ENCODE measurements at regions not wholly inside any gene's neighbourhood (a gene's known extent, or its start where the extent isn't known, plus 50 kb on each side); places are given as distances from the start of the nearest gene placed in this dataset.
"Not testable (repeated sequence)": the region's sequence is repeated elsewhere in the genome, so short reads cannot be mapped to it uniquely, and the experiment has no call there.

- Histone ChIP-seq H3K27me3 (replicated peaks; ENCODE audit: control insufficient read depth, insufficient read depth, low read length, poor library complexity, severe bottlenecking) (peaks cover 4% of the 10 kb centered on the region), H3K27ac (ENCODE audit: insufficient read depth, low read length, poor library complexity, severe bottlenecking) (no peak overlapping the region), H3K4me3 (ENCODE audit: insufficient read depth, low read depth, low read length, poor library complexity, severe bottlenecking) (no peak overlapping the region), H3K4me1 (ENCODE audit: control insufficient read depth, insufficient read depth, low read length, poor library complexity, severe bottlenecking) (no peaks in the 10 kb centered on the region), H3K9me3 (ENCODE audit: control insufficient read depth, low read length) (no peaks in the 10 kb centered on the region), H3K36me3 (ENCODE audit: control insufficient read depth, insufficient read depth, low read length) (no peaks in the 10 kb centered on the region)
- DNase-seq: no peak
Measured at GRCh38 chr6:154624038-154624599, 109.1 kb upstream of the SCAF8 start.

- DNase-seq; H3K27me3 ChIP-seq (replicated peaks; ENCODE audit: control insufficient read depth, insufficient read depth, low read length, poor library complexity, severe bottlenecking): not testable (repeated sequence)
Measured at GRCh38 chr6:154624727-154625126, 108.5 kb upstream of the SCAF8 start.

GRCh38 chr6:154625721-154626120, 107.5 kb upstream of the SCAF8 start:
- no peak for DNase-seq
- H3K4me3 ChIP-seq (ENCODE audit: insufficient read depth, low read depth, low read length, poor library complexity, severe bottlenecking): no peak overlapping the region
- H3K27me3 ChIP-seq (replicated peaks; ENCODE audit: control insufficient read depth, insufficient read depth, low read length, poor library complexity, severe bottlenecking): no peaks in the 10 kb centered on the region
- H3K9me3 ChIP-seq (ENCODE audit: control insufficient read depth, low read length): no peaks in the 10 kb centered on the region
- H3K27ac ChIP-seq (ENCODE audit: insufficient read depth, low read length, poor library complexity, severe bottlenecking): no peak overlapping the region
- H3K4me1 ChIP-seq (ENCODE audit: control insufficient read depth, insufficient read depth, low read length, poor library complexity, severe bottlenecking): no peaks in the 10 kb centered on the region
- no peaks in the 10 kb centered on the region for H3K36me3 ChIP-seq (ENCODE audit: control insufficient read depth, insufficient read depth, low read length)

More at GRCh38 chr6:154624727-154625126, 108.5 kb upstream of the SCAF8 start:
- not testable (repeated sequence) for H3K9me3 ChIP-seq (ENCODE audit: control insufficient read depth, low read length); H3K4me1 ChIP-seq (ENCODE audit: control insufficient read depth, insufficient read depth, low read length, poor library complexity, severe bottlenecking); H3K4me3 ChIP-seq (ENCODE audit: insufficient read depth, low read depth, low read length, poor library complexity, severe bottlenecking); H3K27ac ChIP-seq (ENCODE audit: insufficient read depth, low read length, poor library complexity, severe bottlenecking); H3K36me3 ChIP-seq (ENCODE audit: control insufficient read depth, insufficient read depth, low read length)

GRCh38 chr6:154629127-154629526, 104.1 kb upstream of the SCAF8 start:
- Histone ChIP-seq H3K4me1 (ENCODE audit: control insufficient read depth, insufficient read depth, low read length, poor library complexity, severe bottlenecking) (no peaks in the 10 kb centered on the region), H3K4me3 (ENCODE audit: insufficient read depth, low read depth, low read length, poor library complexity, severe bottlenecking) (no peak overlapping the region), H3K27me3 (replicated peaks; ENCODE audit: control insufficient read depth, insufficient read depth, low read length, poor library complexity, severe bottlenecking) (no peaks in the 10 kb centered on the region), H3K9me3 (ENCODE audit: control insufficient read depth, low read length) (no peaks in the 10 kb centered on the region), H3K27ac (ENCODE audit: insufficient read depth, low read length, poor library complexity, severe bottlenecking) (no peak overlapping the region), H3K36me3 (ENCODE audit: control insufficient read depth, insufficient read depth, low read length) (no peaks in the 10 kb centered on the region)
- DNase-seq: no peak

- Histone ChIP-seq H3K36me3 (ENCODE audit: control insufficient read depth, insufficient read depth, low read length) (no peaks in the 10 kb centered on the region), H3K27me3 (replicated peaks; ENCODE audit: control insufficient read depth, insufficient read depth, low read length, poor library complexity, severe bottlenecking) (no peaks in the 10 kb centered on the region), H3K9me3 (ENCODE audit: control insufficient read depth, low read length) (no peaks in the 10 kb centered on the region), H3K4me3 (ENCODE audit: insufficient read depth, low read depth, low read length, poor library complexity, severe bottlenecking) (no peak overlapping the region), H3K27ac (ENCODE audit: insufficient read depth, low read length, poor library complexity, severe bottlenecking) (no peak overlapping the region), H3K4me1 (ENCODE audit: control insufficient read depth, insufficient read depth, low read length, poor library complexity, severe bottlenecking) (no peaks in the 10 kb centered on the region)
- DNase-seq: no peak
Measured at GRCh38 chr6:154632119-154632518, 101.1 kb upstream of the SCAF8 start.

GRCh38 chr6:154637392-154637791, 95.8 kb upstream of the SCAF8 start:
- Histone ChIP-seq H3K36me3 (ENCODE audit: control insufficient read depth, insufficient read depth, low read length) (no peaks in the 10 kb centered on the region), H3K4me1 (ENCODE audit: control insufficient read depth, insufficient read depth, low read length, poor library complexity, severe bottlenecking) (no peaks in the 10 kb centered on the region), H3K27me3 (replicated peaks; ENCODE audit: control insufficient read depth, insufficient read depth, low read length, poor library complexity, severe bottlenecking) (no peaks in the 10 kb centered on the region), H3K4me3 (ENCODE audit: insufficient read depth, low read depth, low read length, poor library complexity, severe bottlenecking) (no peak overlapping the region), H3K27ac (ENCODE audit: insufficient read depth, low read length, poor library complexity, severe bottlenecking) (no peak overlapping the region), H3K9me3 (ENCODE audit: control insufficient read depth, low read length) (no peaks in the 10 kb centered on the region)
- DNase-seq: no peak

- DNase-seq: no peak
- Histone ChIP-seq H3K4me3 (ENCODE audit: insufficient read depth, low read depth, low read length, poor library complexity, severe bottlenecking) (no peak overlapping the region), H3K27me3 (replicated peaks; ENCODE audit: control insufficient read depth, insufficient read depth, low read length, poor library complexity, severe bottlenecking) (no peaks in the 10 kb centered on the region)
Measured at GRCh38 chr6:154638369-154638768, 94.8 kb upstream of the SCAF8 start.

GRCh38 chr6:154639196-154639595, 94.0 kb upstream of the SCAF8 start:
- H3K4me1 ChIP-seq (ENCODE audit: control insufficient read depth, insufficient read depth, low read length, poor library complexity, severe bottlenecking); H3K9me3 ChIP-seq (ENCODE audit: control insufficient read depth, low read length); H3K36me3 ChIP-seq (ENCODE audit: control insufficient read depth, insufficient read depth, low read length); H3K27ac ChIP-seq (ENCODE audit: insufficient read depth, low read length, poor library complexity, severe bottlenecking); H3K4me3 ChIP-seq (ENCODE audit: insufficient read depth, low read depth, low read length, poor library complexity, severe bottlenecking); DNase-seq; H3K27me3 ChIP-seq (replicated peaks; ENCODE audit: control insufficient read depth, insufficient read depth, low read length, poor library complexity, severe bottlenecking): not testable (repeated sequence)

More at GRCh38 chr6:154638369-154638768, 94.8 kb upstream of the SCAF8 start:
- Histone ChIP-seq H3K9me3 (ENCODE audit: control insufficient read depth, low read length) (no peaks in the 10 kb centered on the region), H3K36me3 (ENCODE audit: control insufficient read depth, insufficient read depth, low read length) (no peaks in the 10 kb centered on the region), H3K4me1 (ENCODE audit: control insufficient read depth, insufficient read depth, low read length, poor library complexity, severe bottlenecking) (no peaks in the 10 kb centered on the region), H3K27ac (ENCODE audit: insufficient read depth, low read length, poor library complexity, severe bottlenecking) (no peak overlapping the region)

- Histone ChIP-seq H3K4me1 (ENCODE audit: control insufficient read depth, insufficient read depth, low read length, poor library complexity, severe bottlenecking) (no peaks in the 10 kb centered on the region), H3K9me3 (ENCODE audit: control insufficient read depth, low read length) (no peaks in the 10 kb centered on the region), H3K27me3 (replicated peaks; ENCODE audit: control insufficient read depth, insufficient read depth, low read length, poor library complexity, severe bottlenecking) (no peaks in the 10 kb centered on the region), H3K27ac (ENCODE audit: insufficient read depth, low read length, poor library complexity, severe bottlenecking) (no peak overlapping the region), H3K4me3 (ENCODE audit: insufficient read depth, low read depth, low read length, poor library complexity, severe bottlenecking) (no peak overlapping the region), H3K36me3 (ENCODE audit: control insufficient read depth, insufficient read depth, low read length) (no peaks in the 10 kb centered on the region)
- DNase-seq: no peak
Measured at GRCh38 chr6:154648188-154648887, 84.9 kb upstream of the SCAF8 start.

GRCh38 chr6:154648888-154649205, 84.4 kb upstream of the SCAF8 start:
- Histone ChIP-seq H3K27me3 (replicated peaks; ENCODE audit: control insufficient read depth, insufficient read depth, low read length, poor library complexity, severe bottlenecking) (no peaks in the 10 kb centered on the region), H3K9me3 (ENCODE audit: control insufficient read depth, low read length) (no peaks in the 10 kb centered on the region), H3K27ac (ENCODE audit: insufficient read depth, low read length, poor library complexity, severe bottlenecking) (no peak overlapping the region), H3K4me3 (ENCODE audit: insufficient read depth, low read depth, low read length, poor library complexity, severe bottlenecking) (no peak overlapping the region), H3K36me3 (ENCODE audit: control insufficient read depth, insufficient read depth, low read length) (no peaks in the 10 kb centered on the region), H3K4me1 (ENCODE audit: control insufficient read depth, insufficient read depth, low read length, poor library complexity, severe bottlenecking) (no peaks in the 10 kb centered on the region)
- no peak for DNase-seq

Measured in effector memory CD4-positive, alpha-beta T cell (primary cell).